GM12878 (cell line): ENCODE measurements at regions not wholly inside any gene's neighbourhood (a gene's known extent, or its start where the extent isn't known, plus 50 kb on each side); places are given as distances from the start of the nearest gene placed in this dataset.

Source experiments
- ATAC-seq: fragments of 200-7000 bp; cut with Tn5 transposase; 3 replicates; pipeline ENCODE4 v1.9.1; 2020; ENCODE audit warnings: mild to moderate bottlenecking, moderate library complexity
- BruUV-seq: library from RNA; stranded (reverse); fragments of 400-500 nt; replicated peaks from 2 replicates; lab custom pipeline; 2021; lab: Mats Ljungman, UMichigan
- CTCF ChIA-PET: fragments of 300-600 bp; sonication (Branson Sonifier 250); formaldehyde crosslinking; extraction: SDS; loops from one replicate; lab custom pipeline; 2021; ENCODE audit warnings: inconsistent platforms; lab: Yijun Ruan, JAX
- POLR2A ChIA-PET: fragments of 350-600 bp; formaldehyde crosslinking; extraction: SDS; loops from one replicate; lab custom pipeline; 2021; ENCODE audit warnings: inconsistent platforms; lab: Charles Lee
- RAD21 ChIA-PET: fragments of 300-600 bp; sonication (Branson Sonifier 250); formaldehyde crosslinking; loops from one replicate; lab custom pipeline; 2023; ENCODE audit warnings: antibody characterized with exemption; ENCODE audit not compliant: unreplicated experiment; lab: Charles Lee
- SMC1A ChIA-PET: fragments of 300-600 bp; sonication (Branson Sonifier 250); formaldehyde crosslinking; loops from one replicate; lab custom pipeline; 2023; ENCODE audit not compliant: unreplicated experiment, uncharacterized antibody; lab: Charles Lee
- DNase-seq: peaks from one replicate; pipeline ENCODE4 v3.0.0-alpha.2; 2011; ENCODE audit warnings: low read depth, low spot score
- FAIRE-seq: peaks from 3 replicates; lab custom pipeline; 2011; peaks lifted over from hg19 to GRCh38; lab: Jason Lieb, UNC
- H2AFZ ChIP-seq: 2 replicates; pipeline ENCODE4 v1.6.0; 2011; ENCODE audit warnings: low read depth, low read length, control low read depth; ENCODE audit not compliant: control insufficient read depth
- H3K27ac ChIP-seq: 2 replicates; pipeline ENCODE4 v1.5.1; 2011; ENCODE audit warnings: control low read depth; ENCODE audit not compliant: control insufficient read depth, insufficient read depth
- H3K27me3 ChIP-seq, 2 experiments: replicated peaks in 1 of 2; 2 replicates each; pipeline versions ENCODE4 v1.6.0 to v1.6.1; 2011; ENCODE audit warnings: low read length in 1 of 2; ENCODE audit not compliant: control insufficient read depth in 2 of 2, insufficient read depth in 2 of 2
- H3K36me3 ChIP-seq, 2 experiments: 2 replicates each; pipeline ENCODE4 v1.5.1; 2011; ENCODE audit warnings: low read length in 1 of 2; ENCODE audit not compliant: control insufficient read depth in 2 of 2, insufficient read depth in 2 of 2
- H3K4me1 ChIP-seq: 2 replicates; pipeline ENCODE4 v1.6.1; 2011; ENCODE audit warnings: mild to moderate bottlenecking, low read length, moderate library complexity, mixed read lengths; ENCODE audit not compliant: control insufficient read depth, insufficient read depth
- H3K4me2 ChIP-seq: 2 replicates; pipeline ENCODE4 v1.6.0; 2011; ENCODE audit warnings: control low read depth; ENCODE audit not compliant: control insufficient read depth, insufficient read depth
- H3K4me3 ChIP-seq: fragments of 200-600 bp; sonication (generic); 2 replicates; pipeline ENCODE4 v1.5.1; 2016
- H3K79me2 ChIP-seq: 2 replicates; pipeline ENCODE4 v1.6.0; 2011; ENCODE audit warnings: low read length; ENCODE audit not compliant: control insufficient read depth, insufficient read depth
- H3K9ac ChIP-seq: 2 replicates; pipeline ENCODE4 v1.8.0; 2011; ENCODE audit warnings: low read length, control low read depth, mixed read lengths; ENCODE audit not compliant: control insufficient read depth, insufficient read depth
- H3K9me3 ChIP-seq: replicated peaks from 3 replicates; pipeline ENCODE4 v1.5.1; 2011; ENCODE audit warnings: mild to moderate bottlenecking, low read length; ENCODE audit not compliant: control insufficient read depth, insufficient read depth
- H4K20me1 ChIP-seq: 2 replicates; pipeline ENCODE4 v1.6.0; 2011; ENCODE audit not compliant: control insufficient read depth, insufficient read depth
- BRCA1 ChIP-seq: IDR thresholded peaks from 2 replicates; pipeline ENCODE4 v1.6.1; 2011; ENCODE audit warnings: low read depth, low read length, improper control_type of control experiment
- CBX3 ChIP-seq: fragments of 200-600 bp; sonication (generic); IDR thresholded peaks from 2 replicates; pipeline ENCODE4 v1.6.1; 2016; ENCODE audit warnings: low read depth, borderline replicate concordance
- CEBPB ChIP-seq, 2 experiments: fragments of 150-350 bp in 1 of 2; IDR thresholded peaks; 2 replicates each; pipeline ENCODE4 v1.6.1; 2012 to 2014; ENCODE audit warnings: low read depth in 2 of 2, low read length in 2 of 2, borderline replicate concordance in 1 of 2, inconsistent platforms in 1 of 2
- EGR1 ChIP-seq, 2 experiments: IDR thresholded peaks; 1 replicate in 1 of 2; 2 replicates in 1 of 2; pipeline ENCODE4 v1.6.1; 2011 to 2012; ENCODE audit warnings: low read depth in 2 of 2, low read length in 2 of 2, borderline replicate concordance in 1 of 2, mild to moderate bottlenecking in 1 of 2, moderate library complexity in 1 of 2
- HCFC1 ChIP-seq: fragments of 150-350 bp; IDR thresholded peaks from 2 replicates; pipeline ENCODE4 v1.6.1; 2014; ENCODE audit warnings: low read length
- MTA2 ChIP-seq: fragments of 450-650 bp; IDR thresholded peaks from 2 replicates; pipeline ENCODE4 v1.6.1; 2016; ENCODE audit warnings: low read depth, mild to moderate bottlenecking, moderate library complexity
- PML ChIP-seq: IDR thresholded peaks from 2 replicates; pipeline ENCODE4 v1.6.1; 2012; ENCODE audit warnings: low read length, inconsistent platforms
- RB1 ChIP-seq: fragments of 450-650 bp; formaldehyde crosslinking; IDR thresholded peaks from 2 replicates; pipeline ENCODE4 v1.6.1; 2017; ENCODE audit warnings: mild to moderate bottlenecking, borderline replicate concordance
- RELA ChIP-seq: fragments of 450-650 bp; IDR thresholded peaks from 2 replicates; pipeline ENCODE4 v1.8.0; 2014; ENCODE audit warnings: borderline replicate concordance; ENCODE audit not compliant: partially characterized antibody
- WGBS: methylation state at CpG from one replicate; pipeline ENCODE4 v1.1.6; 2016; ENCODE audit warnings: low lambda C conversion rate; ENCODE audit not compliant: insufficient replicate concordance, insufficient coverage; ENCODE audit errors: missing lambda C conversion rate; 5-methylcytosine and 5-hydroxymethylcytosine counted together
- in situ Hi-C: fragments of 300-500 bp; cut with MboI; formaldehyde crosslinking; loops from 9 replicates; pipeline ENCODE4 v1.14.3; 2018; ENCODE audit warnings: mixed read lengths
- intact Hi-C: fragments of 100-400 bp; cut with micrococcal nuclease; formaldehyde crosslinking; loops from one replicate; pipeline ENCODE4 v1.14.2; 2022; ENCODE audit not compliant: unreplicated experiment
- TF ChIP-seq, protein P1 (sequence below): fragments of 450-650 bp; IDR thresholded peaks from 2 replicates; pipeline ENCODE4 v1.6.1; 2016; ENCODE audit warnings: mild to moderate bottlenecking
- TF ChIP-seq, protein P2 (sequence below): IDR thresholded peaks from 2 replicates; pipeline ENCODE4 v1.6.1; 2011; ENCODE audit warnings: borderline replicate concordance, low read depth, mild to moderate bottlenecking, moderate library complexity, low read length; ENCODE audit not compliant: insufficient read depth, poor library complexity, severe bottlenecking

DNA sequence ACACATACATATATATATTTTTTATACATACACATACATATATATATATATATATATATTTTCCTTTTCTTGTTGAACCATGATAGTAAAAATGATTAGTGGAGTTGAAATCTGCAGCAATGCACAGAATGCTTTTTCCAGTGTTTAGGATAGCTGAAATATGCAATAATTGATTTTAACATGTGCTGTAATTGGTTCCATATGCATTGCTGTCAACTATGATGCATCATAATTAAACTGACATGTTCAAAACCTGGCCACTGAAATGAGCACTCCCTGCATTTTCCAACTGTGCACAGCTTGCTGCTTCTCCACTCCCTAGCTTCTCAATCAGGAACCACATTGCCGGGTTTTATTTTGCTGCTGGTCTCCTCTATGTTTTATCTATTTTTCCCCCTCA is 358.3 kb downstream of the PAX1 start (continued):
- TF ChIP-seq, protein P1, sequence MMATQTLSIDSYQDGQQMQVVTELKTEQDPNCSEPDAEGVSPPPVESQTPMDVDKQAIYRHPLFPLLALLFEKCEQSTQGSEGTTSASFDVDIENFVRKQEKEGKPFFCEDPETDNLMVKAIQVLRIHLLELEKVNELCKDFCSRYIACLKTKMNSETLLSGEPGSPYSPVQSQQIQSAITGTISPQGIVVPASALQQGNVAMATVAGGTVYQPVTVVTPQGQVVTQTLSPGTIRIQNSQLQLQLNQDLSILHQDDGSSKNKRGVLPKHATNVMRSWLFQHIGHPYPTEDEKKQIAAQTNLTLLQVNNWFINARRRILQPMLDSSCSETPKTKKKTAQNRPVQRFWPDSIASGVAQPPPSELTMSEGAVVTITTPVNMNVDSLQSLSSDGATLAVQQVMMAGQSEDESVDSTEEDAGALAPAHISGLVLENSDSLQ = no peak
- TF ChIP-seq, protein P2, sequence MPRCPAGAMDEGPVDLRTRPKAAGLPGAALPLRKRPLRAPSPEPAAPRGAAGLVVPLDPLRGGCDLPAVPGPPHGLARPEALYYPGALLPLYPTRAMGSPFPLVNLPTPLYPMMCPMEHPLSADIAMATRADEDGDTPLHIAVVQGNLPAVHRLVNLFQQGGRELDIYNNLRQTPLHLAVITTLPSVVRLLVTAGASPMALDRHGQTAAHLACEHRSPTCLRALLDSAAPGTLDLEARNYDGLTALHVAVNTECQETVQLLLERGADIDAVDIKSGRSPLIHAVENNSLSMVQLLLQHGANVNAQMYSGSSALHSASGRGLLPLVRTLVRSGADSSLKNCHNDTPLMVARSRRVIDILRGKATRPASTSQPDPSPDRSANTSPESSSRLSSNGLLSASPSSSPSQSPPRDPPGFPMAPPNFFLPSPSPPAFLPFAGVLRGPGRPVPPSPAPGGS = no peak
- TF ChIP-seq, all 136 proteins: peak for 0

DNA sequence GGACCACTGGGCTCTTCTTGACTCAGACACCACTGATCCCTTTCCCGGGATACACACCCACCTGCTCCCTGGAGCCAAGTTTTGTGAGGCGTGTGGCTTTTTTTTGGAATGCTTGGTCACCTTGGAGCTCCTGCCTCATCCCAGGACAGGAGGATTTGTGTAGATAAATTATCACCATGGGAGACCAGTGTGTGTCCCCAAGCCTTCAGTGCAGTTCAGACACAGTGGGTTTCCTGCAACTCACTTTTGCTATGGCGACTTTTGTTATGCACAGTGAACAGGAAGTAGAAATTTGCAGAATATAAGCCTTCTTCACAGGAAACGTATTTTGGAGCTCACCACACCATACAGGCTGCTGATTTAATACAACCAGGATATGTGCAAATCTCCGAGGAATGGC is 357.4 kb downstream of the PAX1 start:
- no peak overlapping the region for H2AFZ ChIP-seq
- no peak for TF ChIP-seq CEBPB (IDR thresholded peaks at IDR 0.05; ENCODE audit: borderline replicate concordance in 1 of 2, low read depth in 2 of 2, low read length in 2 of 2)
- TF ChIP-seq EGR1 (IDR thresholded peaks at IDR 0.05; ENCODE audit: borderline replicate concordance in 1 of 2, low read depth in 2 of 2, low read length in 2 of 2) = no peak
- TF ChIP-seq BRCA1 = no peak
- TF ChIP-seq CBX3 = no peak
- no peak for TF ChIP-seq PML
- TF ChIP-seq HCFC1 = no peak
- no peak for TF ChIP-seq RELA
- no peak for TF ChIP-seq RB1
- TF ChIP-seq MTA2 = no peak
- no peak overlapping the region for H3K9ac ChIP-seq
- RAD21 ChIA-PET = no interaction called here
- no peaks in the 10 kb centered on the region for H3K36me3 ChIP-seq
- H4K20me1 ChIP-seq = no peaks in the 10 kb centered on the region
- SMC1A ChIA-PET = interaction anchor here (0.6 kb wide), 1 partner anchor 305 kb away, joined by 3 read pairs; no protein-coding TSS in a partner anchor
- no peaks in the 10 kb centered on the region for H3K27me3 ChIP-seq
- no peaks in the 10 kb centered on the region; the same call in 2 of the 3 replicates for H3K9me3 ChIP-seq
- DNase-seq (no peak), ATAC-seq (no peak), FAIRE-seq (no peak)
- no peaks in the 10 kb centered on the region for H3K4me1 ChIP-seq
- H3K4me3 ChIP-seq = no peak overlapping the region
- no peaks in the 10 kb centered on the region for H3K79me2 ChIP-seq
- WGBS = 17% methylated on average over 5 of the region's 5 CpGs
- CTCF ChIA-PET = no interaction called here
- BruUV-seq = no TSS peak
- in situ Hi-C loops (no loop called here), intact Hi-C loops (no loop called here)
- no peak overlapping the region for H3K27ac ChIP-seq
- POLR2A ChIA-PET = no interaction called here
- H3K4me2 ChIP-seq = no peak overlapping the region
